Prostate gland (tissue), 2 donors: ENCODE measurements at regions not wholly inside any gene's neighbourhood (a gene's known extent, or its start where the extent isn't known, plus 50 kb on each side); places are given as distances from the start of the nearest gene placed in this dataset.

Experiments
- CTCF ChIP-seq, 4 experiments: fragments of 200-600 bp in 2 of 4; fragments of 450-650 bp in 2 of 4; sonication (generic) in 2 of 4; IDR thresholded peaks; 1 replicate in 3 of 4; 2 replicates in 1 of 4; pipeline ENCODE4 v1.5.1; 2016 to 2019; ENCODE audit warnings: antibody characterized with exemption in 4 of 4, mild to moderate bottlenecking in 2 of 4, moderate library complexity in 2 of 4
- POLR2A ChIP-seq: fragments of 450-650 bp; IDR thresholded peaks from one replicate; pipeline ENCODE4 v1.6.1; 2016; ENCODE audit warnings: antibody characterized with exemption, mild to moderate bottlenecking
- POLR2AphosphoS5 ChIP-seq: sonication (generic); formaldehyde crosslinking; IDR thresholded peaks from one replicate; pipeline ENCODE4 v1.6.1; 2017; ENCODE audit warnings: antibody characterized with exemption

DNA sequence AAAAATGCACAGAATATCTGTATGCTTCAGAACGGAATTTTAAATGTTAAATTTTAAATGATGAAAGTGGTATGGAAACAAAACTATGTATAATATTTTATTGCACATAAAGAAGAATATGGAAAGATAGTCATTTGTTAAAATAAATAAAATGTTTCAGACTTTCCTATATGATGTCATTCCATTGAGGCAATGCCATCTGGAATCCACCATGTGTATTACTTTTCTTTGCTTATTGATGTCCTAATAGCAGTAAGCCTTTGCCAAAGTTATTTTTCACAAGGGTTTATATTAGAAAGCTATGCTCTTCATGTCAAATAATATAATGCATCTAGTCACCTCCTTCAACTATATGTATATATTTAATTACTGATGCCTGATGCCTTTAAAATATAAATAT lies 601.6 kb upstream of the PKDCC start:
- TF ChIP-seq CTCF (IDR thresholded peaks at IDR 0.05) (no peak), POLR2A (no peak), POLR2AphosphoS5 (no peak)
